ENCODE measurements at regions not wholly inside any gene's neighbourhood (a gene's known extent, or its start where the extent isn't known, plus 50 kb on each side); places are given as distances from the start of the nearest gene placed in this dataset.

- no peak for TF ChIP-seq TGIF2 (CRISPR knock-in tag; IDR thresholded peaks at IDR 0.05)
- TF ChIP-seq ZNF780A (CRISPR knock-in tag; IDR thresholded peaks at IDR 0.05), result no peak
- no peak for TF ChIP-seq CHD7 (IDR thresholded peaks at IDR 0.05; ENCODE audit: low read depth, low read length)
- no peak for TF ChIP-seq ASH1L (IDR thresholded peaks at IDR 0.05; ENCODE audit: borderline replicate concordance, low read depth, partially characterized antibody)
- TF ChIP-seq FOXA1 (IDR thresholded peaks at IDR 0.05; ENCODE audit: borderline replicate concordance), result no peak
- TF ChIP-seq NR4A1 (CRISPR knock-in tag; IDR thresholded peaks at IDR 0.05), result no peak
- no peak for TF ChIP-seq NR4A1 (tag; IDR thresholded peaks at IDR 0.05)
- TF ChIP-seq CBX8 (IDR thresholded peaks at IDR 0.05; ENCODE audit: borderline replicate concordance, extremely low read depth, low read depth, low read length, poor library complexity, severe bottlenecking), result no peak
- TF ChIP-seq HNRNPL (IDR thresholded peaks at IDR 0.05; ENCODE audit: low read depth, low read length), result no peak
- no peak for TF ChIP-seq KDM4B (IDR thresholded peaks at IDR 0.05; ENCODE audit: borderline replicate concordance in 2 of 2, low read depth in 1 of 2)
- no peak for TF ChIP-seq POLR2B (IDR thresholded peaks at IDR 0.05; ENCODE audit: low read depth, partially characterized antibody)
- TF ChIP-seq SPI1 (IDR thresholded peaks at IDR 0.05; ENCODE audit: borderline replicate concordance, low read depth, low read length), result no peak
- no peak for TF ChIP-seq ZNF124 (CRISPR knock-in tag; IDR thresholded peaks at IDR 0.05)
- TF ChIP-seq SMARCE1 (IDR thresholded peaks at IDR 0.05), result peak; percentile 20; the same call in 1 of the 2 replicates
- TF ChIP-seq HNRNPLL (IDR thresholded peaks at IDR 0.05; ENCODE audit: low read depth, low read length, poor library complexity, severe bottlenecking), result no peak
- peak; percentile 60; the same call in 1 of the 2 replicates for TF ChIP-seq NCOR1 (IDR thresholded peaks at IDR 0.05)
- no peak for TF ChIP-seq MED1 (CRISPR knock-in tag; IDR thresholded peaks at IDR 0.05; ENCODE audit: borderline replicate concordance)
- TF ChIP-seq ZNF584 (CRISPR knock-in tag; IDR thresholded peaks at IDR 0.05; ENCODE audit: low read depth), result peak; percentile 44; the same call in 1 of the 2 replicates
Measured at GRCh38 chr2:118665784-118666529, 181.5 kb downstream of the EN1 start (continued).

Measured in K562 (cell line).